Nephron (organoid): ENCODE measurements at regions not wholly inside any gene's neighbourhood (a gene's known extent, or its start where the extent isn't known, plus 50 kb on each side); places are given as distances from the start of the nearest gene placed in this dataset.

ENCODE experiments used
- H3K27ac Mint-ChIP-seq, 3 experiments: 2 replicates each; pipeline ENCODE4 v1.8.0; 2020; ENCODE audit warnings: mixed read lengths in 3 of 3, mild to moderate bottlenecking in 2 of 3, moderate library complexity in 1 of 3
- H3K27me3 Mint-ChIP-seq: 2 replicates; pipeline ENCODE4 v1.8.0; 2021; ENCODE audit warnings: low read depth, mild to moderate bottlenecking, moderate library complexity, mixed read lengths
- H3K36me3 Mint-ChIP-seq: 2 replicates; pipeline ENCODE4 v1.8.0; 2020; ENCODE audit warnings: low read depth, mixed read lengths
- H3K4me1 Mint-ChIP-seq: 2 replicates; pipeline ENCODE4 v1.8.0; 2020; ENCODE audit warnings: mixed read lengths
- H3K4me3 Mint-ChIP-seq, 3 experiments: 2 replicates each; pipeline ENCODE4 v1.8.0; 2020; ENCODE audit warnings: mild to moderate bottlenecking in 3 of 3, mixed read lengths in 3 of 3, moderate library complexity in 2 of 3
- H3K9me3 Mint-ChIP-seq: 2 replicates; pipeline ENCODE4 v1.8.0; 2020; ENCODE audit warnings: mixed read lengths
- CTCF ChIP-seq, 3 experiments: fragments of 200-600 bp; sonication (generic); IDR thresholded peaks; one replicate each; pipeline ENCODE4 v1.5.0; 2021; ENCODE audit warnings: antibody characterized with exemption in 3 of 3; ENCODE audit not compliant: unreplicated experiment in 3 of 3

- H3K4me3 Mint-ChIP-seq, result no peak overlapping the region
- no peaks in the 10 kb centered on the region for H3K9me3 Mint-ChIP-seq
- H3K27ac Mint-ChIP-seq, result no peak overlapping the region
- no peaks in the 10 kb centered on the region for H3K4me1 Mint-ChIP-seq
- H3K36me3 Mint-ChIP-seq, result no peaks in the 10 kb centered on the region
- no peak for TF ChIP-seq CTCF (IDR thresholded peaks at IDR 0.05; ENCODE audit: unreplicated experiment in 3 of 3)
- H3K27me3 Mint-ChIP-seq, result peaks cover 11% of the 10 kb centered on the region
Observed at GRCh38 chr5:155282503-155283107, 269.1 kb downstream of the KIF4B start.

DNA sequence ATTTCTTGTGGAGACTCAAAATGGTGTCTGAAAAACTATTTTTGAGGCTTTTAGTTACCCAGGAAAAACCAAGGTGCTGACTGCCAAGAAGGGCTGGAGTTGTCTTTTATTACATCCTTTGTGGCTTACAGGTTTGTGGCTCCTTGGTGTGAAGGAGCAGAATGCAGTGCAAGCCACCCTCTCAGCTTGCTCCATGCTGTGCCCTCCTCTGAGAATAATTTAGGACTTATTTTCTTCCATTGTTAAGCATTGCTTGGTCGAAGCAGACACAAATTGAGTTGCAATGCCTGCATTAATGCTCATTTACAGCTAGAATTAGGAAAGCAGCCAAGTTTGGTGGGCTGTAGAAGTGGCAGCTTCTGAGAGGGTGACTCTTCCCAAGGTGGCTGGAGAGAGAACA, 272.2 kb downstream of the KIF4B start:
- Mint-ChIP-seq H3K4me1 (no peaks in the 10 kb centered on the region), H3K27ac (no peak overlapping the region), H3K36me3 (no peaks in the 10 kb centered on the region), H3K9me3 (no peaks in the 10 kb centered on the region), H3K4me3 (no peak overlapping the region), H3K27me3 (peaks cover 11% of the 10 kb centered on the region)
- no peak for TF ChIP-seq CTCF (IDR thresholded peaks at IDR 0.05; ENCODE audit: unreplicated experiment in 3 of 3)

DNA sequence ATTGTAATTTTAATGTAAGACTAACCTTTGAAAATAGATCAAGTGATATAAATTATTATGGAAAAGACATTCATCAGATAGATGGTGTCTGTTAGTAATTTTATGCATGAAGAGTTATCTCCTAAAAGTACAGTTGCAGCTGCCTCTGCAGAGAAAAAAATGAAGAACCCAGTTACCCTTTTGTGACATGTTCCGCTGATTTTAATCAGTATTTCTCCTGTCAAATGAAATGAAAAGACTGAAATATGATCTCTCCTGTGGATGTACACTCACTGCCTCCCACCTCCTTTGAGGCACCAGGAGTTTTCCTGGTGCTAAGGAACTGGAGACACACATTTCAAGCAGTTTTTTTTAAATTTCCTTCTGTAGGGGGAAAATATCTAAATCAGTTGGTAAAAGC, 277.4 kb downstream of the KIF4B start:
- H3K9me3 Mint-ChIP-seq, result no peaks in the 10 kb centered on the region
- H3K36me3 Mint-ChIP-seq, result no peaks in the 10 kb centered on the region
- no peak overlapping the region for H3K27ac Mint-ChIP-seq
- H3K27me3 Mint-ChIP-seq, result no peaks in the 10 kb centered on the region
- H3K4me3 Mint-ChIP-seq, result no peak overlapping the region
- no peak for TF ChIP-seq CTCF (IDR thresholded peaks at IDR 0.05; ENCODE audit: unreplicated experiment in 3 of 3)
- peaks cover 5% of the 10 kb centered on the region for H3K4me1 Mint-ChIP-seq

GRCh38 chr5:155293605-155294178, 280.1 kb downstream of the KIF4B start:
- TF ChIP-seq CTCF (IDR thresholded peaks at IDR 0.05; ENCODE audit: unreplicated experiment in 3 of 3), result no peak
- Mint-ChIP-seq H3K36me3 (no peaks in the 10 kb centered on the region), H3K4me1 (peaks cover 5% of the 10 kb centered on the region), H3K27me3 (no peaks in the 10 kb centered on the region), H3K4me3 (no peak overlapping the region), H3K9me3 (no peaks in the 10 kb centered on the region), H3K27ac (no peak overlapping the region)

GRCh38 chr5:155295111-155295510, 281.6 kb downstream of the KIF4B start:
- TF ChIP-seq CTCF (IDR thresholded peaks at IDR 0.05; ENCODE audit: unreplicated experiment in 3 of 3), result no peak
- H3K4me1 Mint-ChIP-seq, result peaks cover 5% of the 10 kb centered on the region
- H3K4me3 Mint-ChIP-seq, result no peak overlapping the region
- H3K36me3 Mint-ChIP-seq, result no peaks in the 10 kb centered on the region
- H3K27ac Mint-ChIP-seq, result no peak overlapping the region
- H3K9me3 Mint-ChIP-seq, result no peaks in the 10 kb centered on the region
- no peaks in the 10 kb centered on the region for H3K27me3 Mint-ChIP-seq

- H3K4me1 Mint-ChIP-seq, result no peaks in the 10 kb centered on the region
- no peak overlapping the region for H3K27ac Mint-ChIP-seq
- TF ChIP-seq CTCF (IDR thresholded peaks at IDR 0.05; ENCODE audit: unreplicated experiment in 3 of 3), result no peak
Observed at GRCh38 chr5:155299386-155300005, 285.9 kb downstream of the KIF4B start.

More at GRCh38 chr5:155299386-155300005, 285.9 kb downstream of the KIF4B start:
- no peaks in the 10 kb centered on the region for H3K27me3 Mint-ChIP-seq
- H3K4me3 Mint-ChIP-seq, result no peak overlapping the region
- no peaks in the 10 kb centered on the region for H3K9me3 Mint-ChIP-seq
- H3K36me3 Mint-ChIP-seq, result no peaks in the 10 kb centered on the region
